Cerebellar nuclear complex (tissue), 1 donor: ENCODE measurements at regions not wholly inside any gene's neighbourhood (a gene's known extent, or its start where the extent isn't known, plus 50 kb on each side); places are given as distances from the start of the nearest gene placed in this dataset.
"Not testable (repeated sequence)": the region's sequence is repeated elsewhere in the genome, so short reads cannot be mapped to it uniquely, and the experiment has no call there.

Experiments used
- DNase-seq, 2 experiments: peaks; one replicate each; lab custom pipeline; 2025; lab: John Stamatoyannopoulos, UW

- no peak for DNase-seq
Measured at GRCh38 chr13:82963226-82964099, 918.8 kb downstream of the SLITRK1 start.

GRCh38 chr13:82962397-82962796 lies 919.9 kb downstream of the SLITRK1 start:
- no peak for DNase-seq

DNA sequence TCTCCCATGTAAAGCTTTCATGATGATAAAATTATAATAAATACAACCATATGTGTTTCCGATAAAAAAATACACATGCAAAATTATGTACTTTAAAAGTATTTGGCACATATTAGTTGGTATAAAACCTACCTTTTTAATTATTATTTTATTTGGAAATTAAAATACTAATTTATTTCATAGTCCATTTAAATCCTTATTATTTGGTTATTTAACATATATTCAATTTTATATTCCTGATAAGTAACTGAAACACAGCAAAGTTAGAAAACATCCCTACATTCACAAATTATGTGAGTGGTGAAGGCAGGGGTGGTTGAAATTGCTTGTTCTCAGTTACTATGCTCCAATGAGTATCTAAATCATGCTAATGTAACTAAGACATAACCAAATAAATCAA lies 920.5 kb downstream of the SLITRK1 start:
- DNase-seq: no peak

GRCh38 chr13:82952336-82952735 lies 929.9 kb downstream of the SLITRK1 start:
- DNase-seq: not testable (repeated sequence)

- no peak for DNase-seq
Measured at GRCh38 chr13:82947683-82948082, 934.6 kb downstream of the SLITRK1 start.

GRCh38 chr13:82947191-82947621 lies 935.1 kb downstream of the SLITRK1 start:
- no peak for DNase-seq

- no peak for DNase-seq
Measured at GRCh38 chr13:82938644-82939043, 943.6 kb downstream of the SLITRK1 start.

- no peak for DNase-seq
Measured at GRCh38 chr13:82934000-82934399, 948.3 kb downstream of the SLITRK1 start.

DNA sequence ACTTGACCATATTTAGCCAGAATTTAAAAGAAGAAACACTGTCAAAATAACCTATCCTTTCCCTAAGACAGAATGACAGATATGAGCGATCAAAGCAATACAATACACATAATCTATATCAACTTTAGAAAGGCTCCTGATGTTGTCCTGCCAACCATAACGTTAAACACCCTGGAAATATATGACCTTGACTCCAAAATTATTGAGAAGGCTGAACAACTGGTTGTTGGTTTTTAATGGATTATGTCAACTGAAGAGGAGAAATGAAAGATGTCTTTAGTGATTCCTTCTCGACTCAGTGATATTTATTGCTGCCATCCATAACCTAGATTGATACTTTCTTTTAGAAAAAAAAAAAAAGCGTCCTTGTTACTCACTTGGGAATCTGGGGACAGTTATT lies 957.2 kb downstream of the SLITRK1 start:
- DNase-seq: no peak

- no peak for DNase-seq
Measured at GRCh38 chr13:82917984-82918383, 964.3 kb downstream of the SLITRK1 start.

GRCh38 chr13:82912564-82912963 lies 969.7 kb downstream of the SLITRK1 start:
- DNase-seq: no peak

GRCh38 chr13:82905071-82905470 lies 977.2 kb downstream of the SLITRK1 start:
- no peak for DNase-seq

GRCh38 chr13:82900453-82900852 lies 981.8 kb downstream of the SLITRK1 start:
- no peak for DNase-seq

- no peak for DNase-seq
Measured at GRCh38 chr13:82898586-82898985, 983.7 kb downstream of the SLITRK1 start.

- no peak for DNase-seq
Measured at GRCh38 chr13:82879921-82880320, 1002.4 kb downstream of the SLITRK1 start.

GRCh38 chr13:82878536-82878935 lies 1003.7 kb downstream of the SLITRK1 start:
- DNase-seq: no peak

- DNase-seq: no peak
Measured at GRCh38 chr13:82867284-82867683, 1015.0 kb downstream of the SLITRK1 start.

DNA sequence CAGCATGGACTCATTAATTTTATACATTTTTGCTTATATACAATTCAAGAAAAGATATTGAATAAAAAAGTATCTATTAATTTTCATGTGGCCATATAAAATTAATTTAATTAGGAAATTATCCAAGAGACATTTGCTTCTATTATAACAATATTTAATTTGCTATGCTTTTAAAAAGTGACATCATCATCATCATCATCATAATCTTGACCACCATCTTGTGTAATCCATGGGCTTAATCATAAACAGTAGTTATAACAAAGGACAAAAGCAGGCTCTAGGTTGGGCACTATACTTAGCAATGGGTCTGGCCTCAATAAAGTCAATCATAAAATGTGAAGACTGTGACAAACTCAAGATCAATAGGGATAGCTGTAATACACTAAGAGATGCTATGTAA lies 1031.6 kb downstream of the SLITRK1 start:
- no peak for DNase-seq

- DNase-seq: no peak
Measured at GRCh38 chr13:82848766-82849165, 1033.5 kb downstream of the SLITRK1 start.

DNA sequence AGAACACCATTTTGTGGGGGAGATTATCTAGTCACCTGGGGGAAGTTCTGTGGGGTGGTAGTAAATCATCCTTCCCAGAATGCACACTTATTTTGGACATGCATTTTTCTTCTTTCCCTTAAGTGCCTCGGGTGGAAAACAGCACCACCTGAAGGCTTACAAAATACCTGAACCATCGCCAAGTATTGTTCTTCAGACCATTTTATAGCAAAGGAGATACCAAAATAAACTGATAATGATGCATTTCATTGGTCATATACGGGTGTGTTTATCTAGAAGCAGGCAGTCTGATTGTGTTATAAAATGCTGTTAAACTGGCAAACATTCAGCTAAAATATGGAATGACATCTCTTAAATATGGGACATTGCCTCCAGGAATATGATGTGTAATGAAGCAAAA lies 1034.7 kb downstream of the SLITRK1 start:
- DNase-seq: no peak

GRCh38 chr13:82833923-82834322 lies 1048.4 kb downstream of the SLITRK1 start:
- DNase-seq: no peak

GRCh38 chr13:82829040-82829439 lies 1053.2 kb downstream of the SLITRK1 start:
- no peak for DNase-seq

DNA sequence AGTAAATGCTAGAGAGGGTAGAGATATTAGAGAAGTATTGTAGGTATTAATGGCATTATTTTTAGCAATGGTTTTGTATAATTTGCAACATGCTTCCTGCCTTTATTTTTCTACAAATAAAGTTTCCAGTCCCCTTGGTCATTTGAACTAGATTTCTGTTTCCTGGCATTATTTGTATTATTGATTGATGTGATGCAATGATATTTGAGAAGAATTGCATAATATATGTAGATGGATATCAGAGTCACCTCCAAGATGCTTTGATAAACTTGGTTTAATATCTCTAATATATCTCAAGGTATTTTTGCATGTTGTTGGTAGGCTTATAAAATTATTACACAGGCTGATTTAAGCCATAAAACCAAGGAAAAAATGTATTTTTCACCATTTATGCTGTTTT lies 1054.5 kb downstream of the SLITRK1 start:
- DNase-seq: no peak

GRCh38 chr13:82822935-82823334 lies 1059.3 kb downstream of the SLITRK1 start:
- DNase-seq: no peak
